IMR-90 (cell line): ENCODE measurements at regions not wholly inside any gene's neighbourhood (a gene's known extent, or its start where the extent isn't known, plus 50 kb on each side); places are given as distances from the start of the nearest gene placed in this dataset.
"Not testable (repeated sequence)": the region's sequence is repeated elsewhere in the genome, so short reads cannot be mapped to it uniquely, and the experiment has no call there.

Experiments used
- ATAC-seq: fragments of 200-7000 bp; cut with Tn5 transposase; 2 replicates; pipeline ENCODE4 v1.9.1; 2020; ENCODE audit warnings: low read depth, mild to moderate bottlenecking, moderate library complexity
- BruUV-seq: library from RNA; stranded (reverse); fragments of 400-500 nt; replicated peaks from 2 replicates; lab custom pipeline; 2021; lab: Mats Ljungman, UMichigan
- CTCF ChIA-PET: fragments of 300-600 bp; formaldehyde crosslinking; extraction: SDS; loops from one replicate; lab custom pipeline; 2021; ENCODE audit warnings: antibody characterized with exemption; lab: Yijun Ruan, JAX
- POLR2A ChIA-PET: fragments of 300-600 bp; sonication (Branson Sonifier 250); formaldehyde crosslinking; loops from one replicate; lab custom pipeline; 2022; ENCODE audit warnings: antibody characterized with exemption; ENCODE audit not compliant: unreplicated experiment; lab: Charles Lee
- DNase-seq: peaks from one replicate; pipeline ENCODE4 v3.0.0; 2013
- H2AFZ ChIP-seq: replicated peaks from 2 replicates; pipeline ENCODE3; 2013; ENCODE audit warnings: low read length, mild to moderate bottlenecking; ENCODE audit not compliant: poor library complexity
- H2AK5ac ChIP-seq: 2 replicates; pipeline ENCODE4 v1.6.1; 2013; ENCODE audit warnings: low read depth, low read length, inconsistent platforms
- H2AK9ac ChIP-seq: replicated peaks from 2 replicates; pipeline ENCODE3; 2013; ENCODE audit warnings: mild to moderate bottlenecking, low read depth, low read length, moderate library complexity; ENCODE audit not compliant: poor library complexity
- H2BK120ac ChIP-seq: 2 replicates; pipeline ENCODE4 v1.6.1; 2013; ENCODE audit warnings: low read depth, low read length, inconsistent platforms
- H2BK15ac ChIP-seq: 3 replicates; pipeline ENCODE4 v1.6.1; 2013; ENCODE audit warnings: low read depth, low read length, inconsistent platforms
- H2BK20ac ChIP-seq: 2 replicates; pipeline ENCODE4 v1.6.1; 2013; ENCODE audit warnings: low read depth, mild to moderate bottlenecking, inconsistent platforms, low read length, moderate library complexity
- H2BK5ac ChIP-seq: 2 replicates; pipeline ENCODE4 v1.6.1; 2013; ENCODE audit warnings: mild to moderate bottlenecking, low read depth, low read length, inconsistent platforms; ENCODE audit not compliant: poor library complexity, severe bottlenecking
- H3K14ac ChIP-seq: replicated peaks from 2 replicates; pipeline ENCODE4 v1.6.1; 2013; ENCODE audit warnings: low read depth, low read length, inconsistent platforms
- H3K18ac ChIP-seq: 2 replicates; pipeline ENCODE4 v1.6.1; 2013; ENCODE audit warnings: low read depth, low read length, control low read depth
- H3K23ac ChIP-seq: 2 replicates; pipeline ENCODE4 v1.6.1; 2013; ENCODE audit warnings: low read depth, low read length, inconsistent platforms
- H3K27ac ChIP-seq: 2 replicates; pipeline ENCODE4 v1.5.1; 2013; ENCODE audit warnings: mild to moderate bottlenecking, control low read depth, low read length; ENCODE audit not compliant: insufficient read depth
- H3K27me3 ChIP-seq: 2 replicates; pipeline ENCODE4 v1.6.1; 2013; ENCODE audit warnings: low read length; ENCODE audit not compliant: control insufficient read depth, insufficient read depth
- H3K36me3 ChIP-seq: 2 replicates; pipeline ENCODE4 v1.6.1; 2013; ENCODE audit warnings: low read length, mixed read lengths; ENCODE audit not compliant: control insufficient read depth, insufficient read depth
- H3K4ac ChIP-seq: 2 replicates; pipeline ENCODE4 v1.6.1; 2013; ENCODE audit warnings: low read depth, low read length, inconsistent platforms
- H3K4me1 ChIP-seq: 2 replicates; pipeline ENCODE4 v1.6.1; 2013; ENCODE audit warnings: low read length, mixed read lengths; ENCODE audit not compliant: control insufficient read depth, insufficient read depth
- H3K4me2 ChIP-seq: 2 replicates; pipeline ENCODE4 v1.6.1; 2013; ENCODE audit warnings: low read depth, mild to moderate bottlenecking, control low read depth, low read length, moderate library complexity
- H3K4me3 ChIP-seq: 2 replicates; pipeline ENCODE4 v1.5.1; 2013; ENCODE audit warnings: low read depth, mild to moderate bottlenecking, control low read depth, low read length, moderate library complexity; ENCODE audit not compliant: insufficient read depth
- H3K56ac ChIP-seq: 2 replicates; pipeline ENCODE4 v1.6.1; 2013; ENCODE audit warnings: low read length, inconsistent platforms; ENCODE audit not compliant: insufficient read depth; ENCODE audit errors: extremely low read depth
- H3K79me1 ChIP-seq, 2 experiments: 2 replicates each; pipeline ENCODE4 v1.6.1; 2013; ENCODE audit warnings: low read length in 2 of 2, inconsistent platforms in 1 of 2, low read depth in 1 of 2
- H3K9ac ChIP-seq: 2 replicates; pipeline ENCODE4 v1.6.1; 2013; ENCODE audit warnings: low read depth, low read length, control low read depth
- H3K9me1 ChIP-seq: 2 replicates; pipeline ENCODE4 v1.6.1; 2013; ENCODE audit warnings: low read length, inconsistent platforms; ENCODE audit not compliant: insufficient read depth
- H3K9me3 ChIP-seq: 2 replicates; pipeline ENCODE4 v1.6.1; 2013; ENCODE audit warnings: low read length; ENCODE audit not compliant: control insufficient read depth, insufficient read depth
- H4K20me1 ChIP-seq: 2 replicates; pipeline ENCODE4 v1.6.1; 2013; ENCODE audit warnings: low read length, inconsistent platforms; ENCODE audit not compliant: insufficient read depth
- H4K5ac ChIP-seq: 2 replicates; pipeline ENCODE4 v1.6.1; 2013; ENCODE audit warnings: mild to moderate bottlenecking, low read depth, low read length, control low read depth
- H4K8ac ChIP-seq, 2 experiments: 2 replicates each; pipeline ENCODE4 v1.6.1; 2013; ENCODE audit warnings: low read depth in 2 of 2, low read length in 2 of 2, control low read depth in 1 of 2, inconsistent platforms in 1 of 2
- H4K91ac ChIP-seq: 2 replicates; pipeline ENCODE4 v1.6.1; 2013; ENCODE audit warnings: low read depth, low read length, inconsistent platforms; ENCODE audit not compliant: insufficient read depth
- WGBS, 2 experiments: methylation state at CpG; one replicate each; pipeline versions ENCODE4 v1.1.5 to v1.1.7; 2013; ENCODE audit warnings: missing lambda C conversion rate in 2 of 2; ENCODE audit not compliant: insufficient read length in 1 of 2; ENCODE audit errors: extremely low coverage in 2 of 2; 5-methylcytosine and 5-hydroxymethylcytosine counted together
- dilution Hi-C: fragments of 300-500 bp; cut with HindIII; formaldehyde crosslinking; loops from one replicate; pipeline ENCODE4 v1.14.3; 2018; ENCODE audit warnings: low sequenced_read_pairs; ENCODE audit not compliant: unreplicated experiment
- in situ Hi-C: fragments of 300-500 bp; cut with MboI; formaldehyde crosslinking; loops from 3 replicates; pipeline ENCODE4 v1.14.3; 2019; ENCODE audit warnings: low sequenced_read_pairs, inconsistent platforms, mixed read lengths
- intact Hi-C: fragments of 100-400 bp; cut with micrococcal nuclease; formaldehyde crosslinking; loops from 2 replicates; pipeline ENCODE4 v1.10.0; 2022

DNA sequence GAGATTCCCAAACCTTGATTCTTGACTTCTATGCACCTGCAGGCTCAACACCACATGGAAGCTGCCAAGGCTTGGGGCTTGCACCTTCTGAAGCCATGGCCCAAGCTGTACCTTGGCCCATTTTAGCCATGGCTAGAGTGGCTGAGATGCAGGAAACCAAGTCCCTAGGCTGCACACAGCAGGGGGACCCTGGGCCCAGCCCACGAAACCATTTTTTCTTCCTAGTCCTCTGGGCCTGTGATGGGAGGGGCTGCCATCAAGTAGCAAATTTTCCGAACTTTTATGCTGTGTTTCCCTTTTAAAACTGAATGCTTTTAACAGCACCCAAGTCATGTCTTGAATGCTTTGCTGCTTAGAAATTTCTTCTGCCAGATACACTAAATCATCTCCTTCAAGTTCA, 253.9 kb upstream of the RPS23 start:
- H4K91ac ChIP-seq, in situ Hi-C loops, H3K4me1 ChIP-seq, H3K14ac ChIP-seq, H2BK5ac ChIP-seq, H3K79me1 ChIP-seq, H3K9ac ChIP-seq, dilution Hi-C loops, H3K36me3 ChIP-seq, H3K23ac ChIP-seq, H3K27me3 ChIP-seq, H3K4ac ChIP-seq, H2BK15ac ChIP-seq, H3K4me2 ChIP-seq, ATAC-seq, DNase-seq, H3K56ac ChIP-seq, H2AFZ ChIP-seq, H2BK20ac ChIP-seq, H2AK9ac ChIP-seq, H3K4me3 ChIP-seq, H4K5ac ChIP-seq, H3K18ac ChIP-seq, H2AK5ac ChIP-seq, H4K8ac ChIP-seq, H3K9me1 ChIP-seq, H4K20me1 ChIP-seq, H3K9me3 ChIP-seq, H2BK120ac ChIP-seq, CTCF ChIA-PET, POLR2A ChIA-PET, H3K27ac ChIP-seq, intact Hi-C loops, BruUV-seq: not testable (repeated sequence)
- WGBS, 2 experiments: no CpG with 5 or more reads among the region's 2 CpGs
